Lower leg skin (tissue), 3 donors: ENCODE measurements at regions not wholly inside any gene's neighbourhood (a gene's known extent, or its start where the extent isn't known, plus 50 kb on each side); places are given as distances from the start of the nearest gene placed in this dataset.

Experiments used
- POLR2A ChIP-seq, 2 donors: fragments of 450-650 bp; IDR thresholded peaks; one replicate each; pipeline ENCODE4 v1.6.1; 2016 to 2017; ENCODE audit warnings: antibody characterized with exemption in 2 of 2, mild to moderate bottlenecking in 1 of 2, moderate library complexity in 1 of 2
- TF ChIP-seq, protein P1 (sequence below), 3 donors: fragments of 450-650 bp; IDR thresholded peaks; one replicate each; pipeline ENCODE4 v1.5.1; 2016; ENCODE audit warnings: antibody characterized with exemption in 3 of 3, mild to moderate bottlenecking in 3 of 3, moderate library complexity in 2 of 3

DNA sequence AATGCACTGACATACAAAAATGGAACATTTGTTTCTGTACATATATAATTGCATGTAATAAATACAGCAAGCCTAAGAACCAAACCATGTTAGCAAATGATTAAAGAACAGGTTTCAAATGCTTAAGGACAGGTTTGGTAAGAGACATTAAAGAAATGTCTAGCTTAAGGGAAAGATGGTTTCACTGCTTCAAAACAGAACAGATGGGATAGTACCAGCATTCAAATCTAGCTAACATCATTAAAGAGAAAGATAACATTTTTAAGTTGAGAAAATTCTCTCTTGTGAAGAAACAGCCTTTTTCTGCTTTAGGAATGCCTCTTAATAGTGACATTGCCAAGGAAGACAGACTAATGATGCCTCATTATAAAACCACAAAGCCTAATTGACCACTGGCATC, 52.5 kb upstream of the DOCK9 start:
- TF ChIP-seq POLR2A (IDR thresholded peaks at IDR 0.05) = no peak
- TF ChIP-seq, protein P1, sequence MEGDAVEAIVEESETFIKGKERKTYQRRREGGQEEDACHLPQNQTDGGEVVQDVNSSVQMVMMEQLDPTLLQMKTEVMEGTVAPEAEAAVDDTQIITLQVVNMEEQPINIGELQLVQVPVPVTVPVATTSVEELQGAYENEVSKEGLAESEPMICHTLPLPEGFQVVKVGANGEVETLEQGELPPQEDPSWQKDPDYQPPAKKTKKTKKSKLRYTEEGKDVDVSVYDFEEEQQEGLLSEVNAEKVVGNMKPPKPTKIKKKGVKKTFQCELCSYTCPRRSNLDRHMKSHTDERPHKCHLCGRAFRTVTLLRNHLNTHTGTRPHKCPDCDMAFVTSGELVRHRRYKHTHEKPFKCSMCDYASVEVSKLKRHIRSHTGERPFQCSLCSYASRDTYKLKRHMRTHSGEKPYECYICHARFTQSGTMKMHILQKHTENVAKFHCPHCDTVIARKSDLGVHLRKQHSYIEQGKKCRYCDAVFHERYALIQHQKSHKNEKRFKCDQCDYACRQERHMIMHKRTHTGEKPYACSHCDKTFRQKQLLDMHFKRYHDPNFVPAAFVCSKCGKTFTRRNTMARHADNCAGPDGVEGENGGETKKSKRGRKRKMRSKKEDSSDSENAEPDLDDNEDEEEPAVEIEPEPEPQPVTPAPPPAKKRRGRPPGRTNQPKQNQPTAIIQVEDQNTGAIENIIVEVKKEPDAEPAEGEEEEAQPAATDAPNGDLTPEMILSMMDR (IDR thresholded peaks at IDR 0.05) = no peak
